ENCODE measurements at regions not wholly inside any gene's neighbourhood (a gene's known extent, or its start where the extent isn't known, plus 50 kb on each side); places are given as distances from the start of the nearest gene placed in this dataset.

- TF ChIP-seq FOXM1 (IDR thresholded peaks at IDR 0.05; ENCODE audit: borderline replicate concordance), result no peak
- no peak for TF ChIP-seq FOXA1 (IDR thresholded peaks at IDR 0.05)
- TF ChIP-seq ZNF384 (IDR thresholded peaks at IDR 0.05), result no peak
- TF ChIP-seq BHLHE40 (IDR thresholded peaks at IDR 0.05; ENCODE audit: borderline replicate concordance), result no peak
- no peak for TF ChIP-seq TARDBP (IDR thresholded peaks at IDR 0.05)
- TF ChIP-seq SUZ12 (IDR thresholded peaks at IDR 0.05), result no peak
- no peak for TF ChIP-seq LEF1 (IDR thresholded peaks at IDR 0.05; ENCODE audit: borderline replicate concordance)
- no peak for TF ChIP-seq ARNT (IDR thresholded peaks at IDR 0.05)
Measured at GRCh38 chr14:22088614-22089342, 415.2 kb upstream of the OR4E1 start.

Measured in HEK293T (cell line).